A204.1 (cell line): ENCODE measurements at regions not wholly inside any gene's neighbourhood (a gene's known extent, or its start where the extent isn't known, plus 50 kb on each side); places are given as distances from the start of the nearest gene placed in this dataset.

ENCODE experiments used
- FAIRE-seq: peaks from 2 replicates; lab custom pipeline; 2012; peaks lifted over from hg19 to GRCh38; lab: Jason Lieb, UNC

- no peak for FAIRE-seq
Observed at GRCh38 chr10:62746951-62747729, 57.4 kb upstream of the ADO start.

GRCh38 chr10:62748386-62748785 lies 56.1 kb upstream of the ADO start:
- FAIRE-seq = no peak

GRCh38 chr10:62749093-62749683 lies 55.3 kb upstream of the ADO start:
- FAIRE-seq = no peak
